A549 (cell line): ENCODE measurements at regions not wholly inside any gene's neighbourhood (a gene's known extent, or its start where the extent isn't known, plus 50 kb on each side); places are given as distances from the start of the nearest gene placed in this dataset.

ENCODE experiments used
- CEBPB ChIP-seq, 2 experiments: fragments of >200 bp in 1 of 2; sonication (Bioruptor Twin) in 1 of 2; formaldehyde crosslinking in 1 of 2; IDR thresholded peaks; 2 replicates each; pipeline ENCODE4 v1.6.1; 2012 to 2016
- CHD2 ChIP-seq: fragments of 150-350 bp; IDR thresholded peaks from 2 replicates; pipeline ENCODE4 v1.6.1; 2014; ENCODE audit warnings: low read length; ENCODE audit not compliant: partially characterized antibody
- CTCF ChIP-seq: fragments of >200 bp; sonication (Bioruptor Twin); formaldehyde crosslinking; IDR thresholded peaks from 3 replicates; pipeline ENCODE4 v1.5.1; 2016
- EHF ChIP-seq: fragments of 250-450 bp; sonication (Bioruptor Pico); IDR thresholded peaks from 2 replicates; pipeline ENCODE4 v1.5.0; 2020; ENCODE audit warnings: mild to moderate bottlenecking
- EP300 ChIP-seq, 2 experiments: fragments of >200 bp; sonication (Bioruptor Twin); formaldehyde crosslinking; IDR thresholded peaks; 2 replicates in 1 of 2; 3 replicates in 1 of 2; pipeline ENCODE4 v1.6.1; 2016 to 2017
- HDAC2 ChIP-seq: fragments of 200-600 bp; sonication (generic); IDR thresholded peaks from 2 replicates; pipeline ENCODE4 v1.6.1; 2016
- HMGXB4 ChIP-seq: fragments of 250-450 bp; sonication (Bioruptor Pico); IDR thresholded peaks from 2 replicates; pipeline ENCODE4 v1.5.0; 2021; ENCODE audit warnings: mild to moderate bottlenecking, moderate library complexity, borderline replicate concordance
- MAFK ChIP-seq: fragments of 450-650 bp; IDR thresholded peaks from 2 replicates; pipeline ENCODE4 v1.6.1; 2014; ENCODE audit not compliant: partially characterized antibody
- MAX ChIP-seq: IDR thresholded peaks from 2 replicates; pipeline ENCODE4 v1.6.1; 2012
- PHF8 ChIP-seq: fragments of 200-600 bp; sonication (generic); IDR thresholded peaks from 2 replicates; pipeline ENCODE4 v1.6.1; 2016; ENCODE audit warnings: low read depth, mild to moderate bottlenecking, antibody characterized with exemption, moderate library complexity, borderline replicate concordance
- POLR2A ChIP-seq: IDR thresholded peaks from 2 replicates; pipeline ENCODE4 v1.6.1; 2012; ENCODE audit warnings: mild to moderate bottlenecking, low read length
- POLR2AphosphoS2 ChIP-seq: conservative IDR thresholded peaks from 2 replicates; pipeline ENCODE4 v1.6.1; 2012; ENCODE audit warnings: low read length, improper control_type of control experiment, inconsistent platforms
- RAD21 ChIP-seq, 2 experiments: fragments of >200 bp in 1 of 2; sonication (Bioruptor Twin) in 1 of 2; formaldehyde crosslinking in 1 of 2; IDR thresholded peaks in 1 of 2; conservative IDR thresholded peaks in 1 of 2; 2 replicates in 1 of 2; 3 replicates in 1 of 2; pipeline ENCODE4 v1.6.1; 2012 to 2018; ENCODE audit warnings: inconsistent platforms in 1 of 2
- RNF2 ChIP-seq: fragments of 200-600 bp; sonication (generic); IDR thresholded peaks from 2 replicates; pipeline ENCODE4 v1.6.1; 2016; ENCODE audit warnings: low read depth, mild to moderate bottlenecking, antibody characterized with exemption, moderate library complexity, borderline replicate concordance

- TF ChIP-seq EP300 (IDR thresholded peaks at IDR 0.05) (no peak), POLR2AphosphoS2 (no peak), MAX (no peak), CTCF (peak; percentile 82), PHF8 (no peak), HDAC2 (no peak), HMGXB4 (CRISPR knock-in tag) (no peak), MAFK (no peak), POLR2A (no peak), RNF2 (no peak), CHD2 (no peak), CEBPB (IDR thresholded peaks at IDR 0.05) (no peak), RAD21 (conservative IDR thresholded peaks at IDR 0.05 in 1 of 2, IDR thresholded peaks at IDR 0.05 in 1 of 2) (peak; percentile 77 to 95), EHF (CRISPR knock-in tag) (no peak)
These were observed 53.6 kb upstream of the HNMT start for GRCh38 chr2:137910641-137911040.
